Rectal smooth muscle tissue (tissue), 1 donor: ENCODE measurements at regions not wholly inside any gene's neighbourhood (a gene's known extent, or its start where the extent isn't known, plus 50 kb on each side); places are given as distances from the start of the nearest gene placed in this dataset.
"Not testable (repeated sequence)": the region's sequence is repeated elsewhere in the genome, so short reads cannot be mapped to it uniquely, and the experiment has no call there.

Experiments
- H3K27ac ChIP-seq: one replicate; pipeline ENCODE4 v1.7.0; 2013; ENCODE audit warnings: low read depth, low read length, inconsistent platforms
- H3K27me3 ChIP-seq: one replicate; pipeline ENCODE4 v1.7.0; 2013; ENCODE audit warnings: low read length; ENCODE audit not compliant: control insufficient read depth, insufficient read depth
- H3K36me3 ChIP-seq: one replicate; pipeline ENCODE4 v1.7.0; 2013; ENCODE audit warnings: low read length; ENCODE audit not compliant: control insufficient read depth, insufficient read depth
- H3K4me1 ChIP-seq: one replicate; pipeline ENCODE4 v1.7.0; 2013; ENCODE audit warnings: low read length; ENCODE audit not compliant: control insufficient read depth, insufficient read depth
- H3K4me3 ChIP-seq: one replicate; pipeline ENCODE4 v1.7.0; 2013; ENCODE audit warnings: low read length
- H3K9ac ChIP-seq: one replicate; pipeline ENCODE4 v1.7.0; 2013; ENCODE audit warnings: low read length

GRCh38 chr3:56928379-56929068 is 126.8 kb upstream of the ARHGEF3 start:
- Histone ChIP-seq H3K4me1 (peaks cover 30% of the 10 kb centered on the region), H3K27me3 (no peaks in the 10 kb centered on the region), H3K4me3 (no peak overlapping the region), H3K36me3 (no peaks in the 10 kb centered on the region), H3K9ac (no peak overlapping the region), H3K27ac (peak overlapping the region; percentile 4)

GRCh38 chr3:56927855-56928254 is 126.1 kb upstream of the ARHGEF3 start:
- no peak overlapping the region for H3K9ac ChIP-seq
- H3K4me3 ChIP-seq = no peak overlapping the region
- no peaks in the 10 kb centered on the region for H3K36me3 ChIP-seq
- H3K4me1 ChIP-seq = peaks cover 30% of the 10 kb centered on the region
- H3K27me3 ChIP-seq = no peaks in the 10 kb centered on the region
- no peak overlapping the region for H3K27ac ChIP-seq

GRCh38 chr3:56926947-56927282 is 125.2 kb upstream of the ARHGEF3 start:
- Histone ChIP-seq H3K4me3 (no peak overlapping the region), H3K4me1 (peaks cover 33% of the 10 kb centered on the region), H3K27me3 (no peaks in the 10 kb centered on the region), H3K9ac (no peak overlapping the region), H3K36me3 (no peaks in the 10 kb centered on the region), H3K27ac (peak overlapping the region; percentile 56)

GRCh38 chr3:56926243-56926946 is 124.6 kb upstream of the ARHGEF3 start:
- H3K36me3 ChIP-seq = no peaks in the 10 kb centered on the region
- H3K27ac ChIP-seq = peak overlapping the region; percentile 56
- peaks cover 36% of the 10 kb centered on the region for H3K4me1 ChIP-seq
- no peak overlapping the region for H3K9ac ChIP-seq
- H3K27me3 ChIP-seq = no peaks in the 10 kb centered on the region
- no peak overlapping the region for H3K4me3 ChIP-seq

- not testable (repeated sequence) for H3K4me3 ChIP-seq, H3K36me3 ChIP-seq, H3K27ac ChIP-seq, H3K9ac ChIP-seq, H3K27me3 ChIP-seq
- H3K4me1 ChIP-seq = peaks cover 33% of the 10 kb centered on the region
These were observed 123.0 kb upstream of the ARHGEF3 start for GRCh38 chr3:56924700-56925099.

- Histone ChIP-seq H3K4me3 (no peak overlapping the region), H3K4me1 (peaks cover 33% of the 10 kb centered on the region), H3K27ac (peak overlapping the region; percentile 7), H3K9ac (no peak overlapping the region), H3K27me3 (no peaks in the 10 kb centered on the region), H3K36me3 (no peaks in the 10 kb centered on the region)
These were observed 121.9 kb upstream of the ARHGEF3 start for GRCh38 chr3:56923526-56924224.

GRCh38 chr3:56921573-56922453 is 120.1 kb upstream of the ARHGEF3 start:
- Histone ChIP-seq H3K9ac (no peak overlapping the region), H3K36me3 (no peaks in the 10 kb centered on the region), H3K4me1 (peaks cover 34% of the 10 kb centered on the region), H3K27me3 (no peaks in the 10 kb centered on the region), H3K27ac (peak overlapping the region; percentile 63), H3K4me3 (peak overlapping the region; percentile 24)

GRCh38 chr3:56919797-56920195 is 118.0 kb upstream of the ARHGEF3 start:
- Histone ChIP-seq H3K9ac (no peak overlapping the region), H3K36me3 (no peaks in the 10 kb centered on the region), H3K27me3 (no peaks in the 10 kb centered on the region), H3K4me3 (no peak overlapping the region), H3K4me1 (peaks cover 23% of the 10 kb centered on the region), H3K27ac (no peak overlapping the region)

- no peaks in the 10 kb centered on the region for H3K27me3 ChIP-seq
- no peak overlapping the region for H3K27ac ChIP-seq
- no peak overlapping the region for H3K9ac ChIP-seq
- H3K36me3 ChIP-seq = no peaks in the 10 kb centered on the region
- peaks cover 23% of the 10 kb centered on the region for H3K4me1 ChIP-seq
- H3K4me3 ChIP-seq = no peak overlapping the region
These were observed 117.5 kb upstream of the ARHGEF3 start for GRCh38 chr3:56919137-56919796.

- H3K27ac ChIP-seq = no peak overlapping the region
These were observed 116.4 kb upstream of the ARHGEF3 start for GRCh38 chr3:56918111-56918568.

GRCh38 chr3:56917361-56918110 is 115.8 kb upstream of the ARHGEF3 start:
- Histone ChIP-seq H3K27ac (no peak overlapping the region), H3K27me3 (no peaks in the 10 kb centered on the region), H3K4me3 (no peak overlapping the region), H3K4me1 (peaks cover 15% of the 10 kb centered on the region), H3K36me3 (no peaks in the 10 kb centered on the region), H3K9ac (peak overlapping the region; percentile 13)

More at GRCh38 chr3:56918111-56918568, 116.4 kb upstream of the ARHGEF3 start:
- no peaks in the 10 kb centered on the region for H3K36me3 ChIP-seq
- no peaks in the 10 kb centered on the region for H3K27me3 ChIP-seq
- peaks cover 15% of the 10 kb centered on the region for H3K4me1 ChIP-seq
- peak overlapping the region; percentile 13 for H3K9ac ChIP-seq
- H3K4me3 ChIP-seq = no peak overlapping the region
